Umbilical cord (tissue), 1 donor: ENCODE measurements at regions not wholly inside any gene's neighbourhood (a gene's known extent, or its start where the extent isn't known, plus 50 kb on each side); places are given as distances from the start of the nearest gene placed in this dataset.

Experiments used
- DNase-seq: peaks from one replicate; pipeline ENCODE4 v3.0.0-alpha.2; 2015; ENCODE audit warnings: low spot score

DNA sequence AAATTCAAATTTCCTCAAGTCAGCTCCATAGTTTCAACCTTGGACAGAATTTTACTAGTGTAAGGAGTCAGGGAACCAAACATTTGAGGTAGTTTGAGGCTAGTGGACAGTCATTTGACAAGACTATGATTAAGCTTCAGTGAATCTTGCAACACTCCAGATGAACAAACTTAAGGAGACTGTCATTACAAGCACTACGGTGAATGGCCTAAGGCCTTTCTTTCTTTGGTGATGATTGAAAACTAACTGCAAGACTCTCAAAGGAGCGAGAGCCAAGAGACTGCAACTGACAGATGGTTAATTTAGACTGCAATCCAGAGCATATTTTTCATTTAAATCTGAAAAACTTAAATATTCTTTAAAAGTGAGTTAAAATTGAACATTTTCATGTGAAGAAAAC lies 272.3 kb upstream of the NECTIN3 start:
- no peak for DNase-seq

DNA sequence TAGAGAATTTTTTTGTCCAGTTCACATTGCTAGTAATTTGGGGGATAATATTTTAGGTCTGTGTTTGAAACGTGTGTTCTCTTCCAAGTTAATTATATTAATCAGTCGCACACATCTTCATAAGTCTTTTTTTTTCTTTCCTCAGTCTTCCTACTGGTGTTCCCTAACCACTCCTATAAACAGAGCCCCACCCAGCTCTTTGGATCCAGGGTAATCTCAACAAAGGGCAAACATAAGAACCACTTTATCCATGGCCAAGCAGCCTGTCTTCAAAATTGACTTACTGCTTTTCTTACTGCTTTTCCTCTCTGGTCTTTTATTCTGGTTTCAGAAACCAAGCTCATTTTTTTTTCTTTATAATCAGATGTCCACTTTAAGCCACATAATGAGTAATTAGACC lies 266.8 kb upstream of the NECTIN3 start:
- peak; percentile 47 for DNase-seq

DNA sequence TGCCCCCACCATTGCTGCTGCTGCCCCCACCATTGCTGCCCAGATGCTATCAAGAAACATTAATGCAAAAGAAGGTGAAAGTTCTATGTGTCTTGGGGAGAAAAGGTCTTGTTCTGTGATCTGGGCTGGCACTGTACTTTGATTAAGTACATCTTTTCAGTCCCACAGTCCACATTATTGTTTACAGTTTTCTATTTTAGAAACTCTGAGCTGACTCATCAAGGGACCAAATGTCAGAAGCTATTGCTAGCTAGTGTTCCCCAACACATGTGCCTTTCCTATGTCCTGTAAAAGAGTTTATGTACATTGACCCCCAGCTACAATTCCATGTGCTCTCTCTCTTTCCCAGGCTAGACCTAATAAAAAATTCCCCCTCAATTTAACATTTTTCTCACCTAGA lies 264.7 kb upstream of the NECTIN3 start:
- no peak for DNase-seq

DNA sequence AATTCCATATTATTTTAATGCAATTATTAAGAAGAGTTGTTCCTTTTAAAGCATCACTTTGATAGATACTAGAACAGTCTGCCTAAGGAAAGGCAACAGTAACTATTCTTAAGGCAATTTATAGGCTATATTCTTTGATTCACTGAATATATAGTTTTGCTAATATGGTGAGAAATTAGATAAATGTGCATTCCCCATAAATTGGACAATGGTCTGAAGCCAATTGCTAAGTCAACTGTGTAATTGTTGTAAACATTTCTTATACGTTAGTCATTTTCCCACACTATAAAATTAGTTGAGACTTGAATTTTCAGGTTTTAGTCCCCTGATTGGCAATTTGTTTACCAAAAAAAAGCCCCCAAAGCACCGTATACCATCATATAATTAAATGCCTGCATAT lies 263.0 kb upstream of the NECTIN3 start:
- DNase-seq, result no peak

DNA sequence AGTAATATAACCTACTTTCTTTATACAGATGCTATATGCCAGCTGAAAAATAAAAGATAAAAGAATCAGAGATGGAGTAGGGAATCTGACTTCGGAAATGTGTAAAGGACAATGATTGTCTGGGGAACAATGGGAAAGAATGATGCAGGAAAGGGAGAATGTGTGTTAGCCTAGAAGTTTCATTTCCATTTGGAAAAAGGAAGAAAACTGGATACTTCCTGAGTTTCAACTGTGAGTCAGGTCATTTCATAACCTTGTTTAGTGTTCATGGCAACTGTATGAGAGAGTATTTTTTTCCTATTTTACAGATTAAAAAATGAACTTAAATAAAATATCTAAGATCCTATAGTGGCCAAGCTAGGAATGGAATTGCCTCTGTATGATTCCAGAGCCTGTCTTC lies 261.3 kb upstream of the NECTIN3 start:
- no peak for DNase-seq

DNA sequence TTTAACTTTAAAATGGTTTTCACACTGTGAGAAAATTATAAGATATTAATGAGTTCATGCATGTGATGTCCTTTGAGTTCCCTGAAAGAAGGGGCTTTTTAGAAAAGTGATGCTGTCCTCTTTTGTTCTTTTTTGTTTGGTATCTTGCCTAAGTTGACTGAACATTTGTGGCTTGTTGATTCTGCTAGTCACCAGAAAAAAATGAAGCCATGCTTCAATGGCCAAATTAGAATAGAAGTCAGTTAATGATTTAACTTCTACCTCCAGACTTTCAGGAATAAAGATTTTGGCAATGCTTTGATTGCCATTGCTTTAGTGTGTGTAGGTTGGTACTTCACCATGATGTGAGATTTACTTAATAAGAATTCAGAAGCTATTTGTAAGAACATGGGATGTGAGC lies 260.6 kb upstream of the NECTIN3 start:
- no peak for DNase-seq

DNA sequence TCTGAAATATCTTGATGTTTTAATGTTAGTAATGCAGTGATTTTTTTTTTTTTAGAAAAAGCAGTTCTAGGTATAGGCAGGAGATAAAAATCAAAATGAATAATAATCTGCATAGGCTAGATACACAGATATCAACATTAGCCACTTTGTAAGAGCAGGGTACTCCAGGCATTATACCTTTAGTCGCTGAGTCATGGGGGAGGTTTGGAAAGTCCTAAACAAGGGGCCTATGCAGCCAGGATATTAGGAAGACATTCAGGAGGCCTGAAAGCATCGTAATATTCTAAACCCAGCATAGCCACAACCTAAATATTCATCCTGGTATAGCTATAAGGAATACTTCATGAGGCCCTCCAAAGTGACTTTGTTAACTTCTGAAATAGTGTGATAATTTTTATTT lies 258.1 kb upstream of the NECTIN3 start:
- DNase-seq, result no peak

DNA sequence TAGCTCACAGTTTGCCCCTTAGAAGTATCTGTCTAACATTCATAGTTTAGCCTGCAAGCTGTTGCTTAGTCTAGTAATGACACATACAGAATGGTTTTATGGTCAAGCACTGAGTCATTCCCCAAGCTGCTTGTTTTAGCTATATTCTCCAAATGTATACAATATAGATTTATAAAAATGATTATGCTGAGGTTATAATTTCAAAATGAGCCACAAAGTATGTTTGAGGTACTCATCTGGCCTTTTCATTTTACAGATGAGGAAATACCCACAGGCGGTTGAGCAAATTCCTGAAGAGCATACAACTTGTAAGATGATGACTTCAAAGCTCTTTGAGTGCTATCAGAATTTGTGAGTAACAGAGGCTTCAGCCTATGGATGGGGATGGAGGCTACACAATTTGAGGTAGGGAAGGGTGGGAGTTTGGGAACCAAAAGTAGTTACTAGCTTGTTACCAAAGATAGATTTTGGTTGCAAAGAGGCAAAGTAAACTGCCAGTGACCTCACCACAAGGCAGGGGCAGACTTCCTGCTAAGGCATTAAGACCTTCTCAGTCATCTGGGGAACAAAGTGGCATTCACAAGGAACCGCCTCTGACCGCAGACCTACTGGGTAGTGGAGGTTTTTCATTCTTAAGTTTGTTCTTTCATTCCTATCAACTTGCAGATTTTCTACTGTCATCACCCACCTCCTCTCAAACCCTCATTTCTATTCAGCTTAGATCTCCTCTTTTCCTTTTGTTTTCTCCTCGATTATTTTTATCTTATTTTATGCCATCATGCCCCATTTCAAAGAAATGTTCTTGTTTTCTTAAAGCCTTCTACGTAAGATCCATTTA lies 257.2 kb upstream of the NECTIN3 start:
- DNase-seq, result peak; percentile 16

DNA sequence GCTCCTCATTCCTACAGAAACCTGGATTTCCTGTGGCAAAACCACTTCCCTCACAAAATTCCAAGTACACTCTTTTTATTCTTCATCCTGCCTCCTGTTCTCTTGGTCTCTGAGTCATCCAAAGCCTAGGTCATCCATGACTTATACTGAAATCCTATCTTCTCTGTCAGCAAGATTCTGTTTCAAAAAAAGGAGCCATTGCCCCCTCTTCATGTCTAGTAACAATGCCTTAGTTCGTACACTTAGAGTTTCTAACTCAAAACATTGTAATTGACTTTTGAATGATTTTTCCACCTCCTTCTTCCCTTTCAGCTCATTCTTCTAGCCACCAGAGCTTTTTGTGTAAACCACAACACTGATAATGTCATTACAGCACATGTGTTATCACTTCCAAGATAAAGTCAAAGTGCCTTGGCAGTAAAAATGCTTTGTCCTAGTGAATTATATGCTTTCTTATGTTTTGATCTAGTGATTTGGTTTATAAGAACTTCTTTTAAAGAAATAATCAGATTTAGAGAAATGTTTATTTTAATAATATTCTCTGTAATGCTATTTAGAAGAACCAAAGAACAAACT lies 256.5 kb upstream of the NECTIN3 start:
- DNase-seq, result peak; percentile 19

DNA sequence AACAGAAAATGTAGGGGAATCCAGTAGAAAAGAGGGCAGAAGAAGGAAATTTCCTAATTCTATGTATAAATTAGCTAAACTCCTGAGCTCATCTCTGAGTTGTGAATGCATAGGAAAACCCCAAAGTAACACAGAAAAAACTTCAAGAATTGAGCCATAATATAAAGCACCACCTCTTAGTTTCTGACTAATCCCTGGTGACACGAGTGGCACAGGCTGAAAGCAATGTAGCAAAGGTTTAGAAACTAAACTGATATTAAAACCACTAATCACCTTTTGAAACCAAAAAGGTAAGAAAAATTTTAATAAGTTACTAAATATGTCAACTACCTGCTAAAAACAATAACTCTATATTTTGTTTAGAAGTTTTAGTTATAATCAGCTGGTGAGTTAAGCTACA lies 255.6 kb upstream of the NECTIN3 start:
- DNase-seq, result no peak

DNA sequence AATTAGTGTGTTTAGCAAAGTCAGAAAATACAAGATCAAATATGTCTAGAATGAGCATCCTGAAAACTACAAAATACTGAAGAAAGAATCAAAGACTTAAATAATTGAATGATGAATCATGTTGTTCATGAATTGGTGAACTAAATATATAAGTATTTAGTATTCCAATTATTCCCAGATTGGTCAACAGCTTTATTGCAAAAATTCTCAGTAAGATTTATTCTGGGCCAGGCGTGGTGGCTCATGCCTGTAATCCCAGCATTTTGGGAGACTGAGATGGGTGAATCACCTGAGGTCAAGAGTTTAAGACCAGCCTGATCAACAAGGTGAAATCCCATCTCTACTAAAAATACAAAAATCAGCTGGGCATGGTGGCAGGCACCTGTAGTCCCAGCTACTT lies 250.0 kb upstream of the NECTIN3 start:
- no peak for DNase-seq

DNA sequence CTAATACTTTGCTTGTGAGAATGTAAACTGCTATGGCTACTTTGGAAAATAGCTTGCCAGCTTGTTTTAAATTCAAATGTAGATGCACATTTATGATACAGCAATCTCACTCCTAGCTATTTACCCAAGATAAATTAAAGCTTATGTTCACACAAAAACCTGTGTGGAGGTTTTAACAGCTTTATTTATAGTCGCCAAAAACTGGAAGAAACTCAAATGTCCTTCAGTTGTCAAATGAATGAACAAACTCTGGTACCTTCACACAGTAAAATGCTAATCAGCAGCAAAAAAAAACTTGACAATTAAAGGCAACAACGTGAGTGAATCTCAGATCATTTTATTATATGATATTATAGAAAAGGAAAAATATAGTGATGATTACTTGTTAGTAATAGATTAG lies 248.6 kb upstream of the NECTIN3 start:
- no peak for DNase-seq

DNA sequence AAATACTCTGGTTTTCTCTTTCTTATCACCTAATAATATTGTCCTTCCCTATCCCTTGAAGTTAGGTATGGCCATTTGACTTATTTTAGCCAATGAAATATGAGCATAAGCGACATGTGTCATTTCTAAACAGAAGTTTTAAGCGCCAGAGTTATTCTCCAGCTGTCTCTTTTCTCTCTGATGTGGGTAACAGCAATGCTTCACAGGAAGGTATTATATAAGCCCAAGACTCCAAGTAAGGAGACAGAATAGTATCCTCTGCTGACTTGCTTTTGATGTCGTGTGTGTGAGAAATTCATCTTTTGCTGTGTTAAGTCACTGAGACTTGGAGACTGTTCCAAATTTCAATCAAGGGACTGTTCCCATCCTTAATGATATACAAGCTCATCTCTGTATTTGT lies 224.6 kb upstream of the NECTIN3 start:
- no peak for DNase-seq

DNA sequence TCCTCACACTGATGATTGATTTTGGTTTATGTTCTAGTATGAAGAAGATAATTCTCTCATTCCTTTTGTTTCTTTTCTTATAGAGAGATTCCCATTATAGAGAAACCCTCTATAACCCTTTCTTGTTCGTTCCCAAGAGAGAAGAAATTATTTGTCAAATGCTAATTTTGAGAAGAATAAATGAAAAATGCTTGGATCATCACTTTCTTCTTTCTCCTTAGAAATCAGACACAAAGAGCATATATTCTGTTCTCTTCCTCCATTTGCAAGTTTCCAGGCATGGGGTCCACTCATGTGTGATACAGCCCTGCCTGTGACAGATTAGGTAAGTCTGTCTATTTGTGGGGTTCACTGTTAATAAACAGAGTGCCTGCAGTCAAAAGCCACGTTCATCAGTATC lies 222.6 kb upstream of the NECTIN3 start:
- no peak for DNase-seq

DNA sequence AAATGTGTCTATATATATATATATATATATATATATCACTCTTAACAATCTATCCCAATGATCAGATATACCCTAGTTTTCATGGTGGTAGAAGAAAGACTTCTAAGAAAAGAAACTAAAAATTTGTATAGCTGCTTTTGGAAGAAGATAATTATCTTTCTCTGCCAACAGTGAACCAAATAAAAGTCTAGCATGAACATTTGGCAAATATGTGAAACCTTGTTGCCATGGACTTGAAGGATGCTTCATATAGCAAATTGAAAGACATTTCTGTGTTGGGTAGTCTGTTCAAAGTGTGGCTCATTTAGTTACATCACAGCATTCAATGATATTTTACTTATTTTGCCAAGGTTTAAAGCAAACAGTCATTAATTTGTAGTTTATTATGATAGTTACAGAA lies 219.9 kb upstream of the NECTIN3 start:
- DNase-seq, result no peak

DNA sequence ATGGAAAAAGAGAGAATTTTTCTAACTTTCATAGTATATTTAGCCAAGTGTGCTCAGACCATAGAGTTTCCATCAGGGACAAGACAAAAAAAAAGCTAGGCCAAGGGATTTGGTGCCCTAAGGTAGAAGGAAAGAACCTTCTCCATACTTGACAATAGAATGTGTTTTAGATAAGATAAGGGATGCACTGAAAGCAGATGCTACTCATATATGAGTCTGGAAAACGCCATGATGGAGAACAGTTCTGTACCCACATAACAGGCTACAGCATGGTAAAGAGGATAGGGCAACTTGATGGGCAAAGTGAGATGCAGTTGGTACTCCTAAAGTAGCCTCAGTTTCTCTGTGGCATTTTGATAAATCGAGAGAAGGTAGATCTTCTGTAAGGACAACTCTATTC lies 216.4 kb upstream of the NECTIN3 start:
- no peak for DNase-seq

DNA sequence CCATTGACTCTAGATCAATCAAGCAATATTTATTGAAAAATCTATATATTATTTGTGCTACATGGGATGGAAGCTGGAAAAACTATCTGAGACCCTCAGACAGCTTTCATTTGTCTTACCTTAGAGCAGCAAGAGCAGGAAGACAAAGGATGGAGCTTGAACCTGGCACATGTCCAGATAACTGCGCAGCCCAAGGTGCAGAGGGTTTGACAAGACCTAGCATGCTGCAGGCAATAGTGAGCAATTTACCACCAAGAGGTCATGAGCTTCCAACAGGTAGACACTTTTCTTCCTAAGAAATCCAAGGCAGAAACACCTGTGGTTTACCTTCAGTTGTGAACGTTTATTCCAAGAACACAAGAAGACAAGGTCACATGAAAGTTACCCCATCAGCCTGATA lies 214.7 kb upstream of the NECTIN3 start:
- DNase-seq, result no peak

DNA sequence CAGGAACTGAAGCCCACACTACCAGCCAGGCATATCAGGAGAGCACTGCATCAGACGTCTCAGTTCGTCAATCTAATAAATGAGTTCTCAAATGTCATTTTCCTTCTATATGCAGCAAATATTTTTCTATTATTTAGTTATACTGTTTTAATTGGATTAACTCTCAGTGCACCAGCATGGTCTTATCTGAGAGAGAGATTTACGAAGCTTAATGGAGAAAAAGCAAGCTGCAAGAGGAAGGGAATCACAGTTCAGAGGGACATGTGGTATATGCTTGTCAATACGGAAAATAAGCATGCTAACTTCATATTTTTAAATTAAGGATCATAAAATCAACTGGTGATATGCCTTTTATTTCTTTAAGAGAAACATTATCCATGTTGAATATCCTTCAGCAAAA lies 213.1 kb upstream of the NECTIN3 start:
- DNase-seq, result no peak

DNA sequence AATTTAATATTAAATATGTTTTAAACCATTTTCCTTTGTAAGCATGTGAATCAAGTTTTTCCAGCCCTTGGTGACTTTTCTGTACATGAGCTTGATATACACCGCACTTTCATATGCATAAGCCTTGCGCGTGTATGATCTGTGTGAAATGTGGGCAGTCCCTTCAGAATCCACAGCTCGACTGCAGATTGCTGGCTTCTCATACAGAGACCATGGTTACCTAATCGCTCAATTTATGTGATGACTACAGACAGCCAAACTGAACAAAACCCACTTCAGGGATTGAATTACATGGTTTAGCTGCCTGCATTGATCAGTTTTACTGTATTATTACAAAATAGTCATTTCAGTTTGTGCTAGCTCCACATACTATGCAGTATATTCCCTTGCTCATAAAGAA lies 212.3 kb upstream of the NECTIN3 start:
- no peak for DNase-seq

DNA sequence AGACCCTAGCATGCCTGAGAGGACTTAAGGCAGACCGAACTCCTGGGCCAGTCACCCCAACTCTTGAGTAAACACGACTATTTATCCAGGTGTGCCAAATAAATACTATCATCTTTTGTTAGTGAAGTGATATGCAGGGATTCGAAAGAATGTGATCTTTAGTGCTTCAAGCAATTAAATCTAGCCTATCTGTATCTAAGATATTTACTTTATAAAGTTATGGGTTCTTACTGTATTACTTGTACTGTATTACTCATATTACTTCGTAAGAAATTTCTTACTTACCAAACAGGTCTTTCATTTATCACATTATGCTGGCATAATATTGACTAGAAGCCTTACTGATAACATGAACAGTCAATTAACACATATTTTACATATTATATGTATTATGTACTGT lies 211.6 kb upstream of the NECTIN3 start:
- DNase-seq, result no peak

DNA sequence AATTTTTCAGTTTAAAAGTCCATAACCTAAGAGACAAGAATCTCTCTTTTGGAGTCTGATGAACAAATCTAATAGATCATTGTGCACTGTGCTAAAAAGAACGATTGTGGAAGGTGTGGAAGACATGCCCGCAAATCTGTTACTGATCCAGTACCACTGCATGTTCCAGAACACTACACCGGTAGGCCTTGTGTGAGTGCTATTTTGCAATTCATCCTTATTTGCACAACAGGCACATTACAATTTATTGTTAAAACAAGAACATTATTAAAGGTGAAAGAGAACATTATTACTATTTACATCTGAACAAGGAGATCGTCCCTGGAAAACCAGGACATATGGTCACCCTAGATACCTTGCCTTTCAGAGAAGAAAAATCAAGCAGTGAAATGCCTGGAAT lies 205.7 kb upstream of the NECTIN3 start:
- DNase-seq, result no peak

DNA sequence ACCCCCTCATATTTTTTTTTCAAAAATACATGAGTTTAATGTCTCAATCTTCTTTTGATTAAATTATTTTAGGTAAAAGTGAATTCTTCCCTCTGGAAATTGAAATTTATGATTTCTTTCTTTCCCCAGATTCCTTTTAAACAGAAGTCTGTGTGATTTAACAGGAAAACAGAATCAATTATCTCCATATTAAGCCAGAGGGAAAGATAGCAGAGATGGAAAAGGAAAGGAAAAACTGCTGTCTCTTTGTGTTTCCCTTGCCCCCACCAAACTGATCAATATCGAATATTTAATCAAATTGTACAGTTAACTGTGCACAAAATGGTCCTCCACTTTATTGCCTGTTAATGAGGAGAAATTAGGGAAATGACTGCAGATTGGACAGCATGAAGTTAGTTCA lies 203.5 kb upstream of the NECTIN3 start:
- DNase-seq, result no peak

DNA sequence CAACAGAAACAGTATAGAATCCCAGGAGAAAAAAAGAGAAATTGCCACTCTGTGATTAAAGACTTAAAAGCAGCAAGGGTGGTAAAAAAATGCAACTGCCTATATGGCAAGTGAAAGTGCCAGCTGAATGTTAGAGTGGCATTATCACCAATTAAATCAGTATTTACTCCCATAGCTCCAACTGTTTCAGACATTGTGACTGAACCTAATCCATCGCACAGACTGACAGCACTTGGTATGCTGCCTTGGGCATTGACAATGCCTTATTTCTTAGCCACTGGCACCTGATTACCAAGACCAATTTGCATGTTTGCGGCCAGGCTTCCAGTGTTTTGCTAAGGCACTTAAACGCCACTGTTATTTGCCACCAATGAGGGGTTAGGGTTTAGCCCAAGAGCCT lies 201.9 kb upstream of the NECTIN3 start:
- DNase-seq, result no peak

DNA sequence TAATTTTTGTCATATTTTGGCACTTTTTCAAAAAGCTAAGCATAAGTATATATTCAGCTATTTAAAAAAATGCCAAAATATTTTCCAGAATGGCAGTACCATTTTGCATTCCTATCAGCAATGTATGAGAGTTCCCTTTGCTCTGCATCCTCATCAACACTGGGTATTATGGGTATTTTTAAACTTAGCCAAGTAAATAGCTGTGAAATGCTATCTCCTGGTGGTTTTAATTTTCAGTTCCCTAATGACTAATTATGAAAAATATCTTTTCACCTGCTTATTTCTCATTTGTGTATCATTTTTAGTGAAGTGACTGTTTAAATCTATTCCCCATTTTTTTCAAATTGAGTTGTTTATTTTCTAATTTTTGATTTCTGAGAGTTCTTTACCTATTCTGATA lies 199.7 kb upstream of the NECTIN3 start:
- no peak for DNase-seq
